ENCODE measurements at regions not wholly inside any gene's neighbourhood (a gene's known extent, or its start where the extent isn't known, plus 50 kb on each side); places are given as distances from the start of the nearest gene placed in this dataset.

- Histone ChIP-seq H3K4me2 (ENCODE audit: insufficient read depth in 1 of 2, low read depth in 2 of 2, low read length in 2 of 2) (no peak overlapping the region), H3K27me3 (replicated peaks in 1 of 4; ENCODE audit: control insufficient read depth in 3 of 4, extremely low read depth in 1 of 4, insufficient read depth in 3 of 4, low read length in 3 of 4) (no peaks in the 10 kb centered on the region), H4K5ac (ENCODE audit: insufficient read length, low read depth, low read length) (no peak overlapping the region), H3K4me3 (ENCODE audit: extremely low read depth in 1 of 4, insufficient read depth in 2 of 4, low read depth in 3 of 4, low read length in 4 of 4) (no peak overlapping the region), H3K56ac (replicated peaks; ENCODE audit: insufficient read length, low read depth, low read length) (no peak overlapping the region), H2BK12ac (ENCODE audit: low read depth, low read length) (no peak overlapping the region), H3K9me3 (ENCODE audit: insufficient read depth in 2 of 2, low read depth in 1 of 2, low read length in 1 of 2) (no peaks in the 10 kb centered on the region), H3K79me2 (ENCODE audit: control insufficient read depth in 1 of 2, insufficient read depth in 2 of 2, low read length in 2 of 2) (no peaks in the 10 kb centered on the region), H3K18ac (ENCODE audit: extremely low read depth, low read length) (no peak overlapping the region), H2BK15ac (ENCODE audit: low read length) (no peak overlapping the region), H3K4ac (replicated peaks; ENCODE audit: insufficient read length, low read depth, low read length) (no peak overlapping the region), H4K8ac (ENCODE audit: extremely low read depth, insufficient read depth, low read length) (no peak overlapping the region), H3K4me1 (replicated peaks in 1 of 4; ENCODE audit: control insufficient read depth in 3 of 4, insufficient read depth in 4 of 4, low read length in 3 of 4) (peaks cover 0 to 2% (median 0%) of the 10 kb centered on the region in 4 experiments; a peak in 2 of 7 replicates), H3K79me1 (ENCODE audit: low read depth, low read length) (no peaks in the 10 kb centered on the region), H3K27ac (ENCODE audit: low read depth, low read length) (no peak overlapping the region), H3K9ac (replicated peaks in 1 of 4; ENCODE audit: extremely low read depth in 1 of 4, low read depth in 3 of 4, low read length in 3 of 4) (no peak overlapping the region), H3K36me3 (ENCODE audit: control insufficient read depth in 2 of 4, insufficient read depth in 4 of 4, low read length in 3 of 4) (no peaks in the 10 kb centered on the region), H2BK20ac (ENCODE audit: low read length) (no peak overlapping the region), H2BK120ac (replicated peaks; ENCODE audit: low read depth, low read length) (no peak overlapping the region), H2BK5ac (ENCODE audit: low read depth, low read length) (no peak overlapping the region), H3K23ac (ENCODE audit: insufficient read length) (no peak overlapping the region), H3K14ac (ENCODE audit: insufficient read length) (no peak overlapping the region), H4K91ac (replicated peaks; ENCODE audit: insufficient read length, low read length) (no peak overlapping the region), H2AFZ (ENCODE audit: low read length) (no peak overlapping the region), H3K23me2 (ENCODE audit: low read depth, low read length) (no peaks in the 10 kb centered on the region), H2AK5ac (ENCODE audit: low read depth, low read length) (no peak overlapping the region), H4K20me1 (replicated peaks in 1 of 2; ENCODE audit: control insufficient read depth in 1 of 2, insufficient read depth in 2 of 2, low read length in 2 of 2) (no peaks in the 10 kb centered on the region)
- CTCF ChIA-PET (ENCODE audit: partially characterized antibody) = interaction anchor here (0.6 kb wide), 1 partner anchor 59 kb away, joined by 3 read pairs; no protein-coding TSS in a partner anchor
- TF ChIP-seq MAFK (IDR thresholded peaks at IDR 0.05; ENCODE audit: low read depth, low read length) = no peak
- no peak for TF ChIP-seq KDM1A (IDR thresholded peaks at IDR 0.05; ENCODE audit: borderline replicate concordance, low read length)
- no peak for TF ChIP-seq EZH2 (IDR thresholded peaks at IDR 0.05; ENCODE audit: low read depth, low read length, severe bottlenecking)
- no peak for TF ChIP-seq TAF1 (IDR thresholded peaks at IDR 0.05; ENCODE audit: low read depth, low read length)
- no peak for TF ChIP-seq RXRA (IDR thresholded peaks at IDR 0.05; ENCODE audit: insufficient read depth, low read depth, low read length)
- no peak for TF ChIP-seq ASH2L (IDR thresholded peaks at IDR 0.05; ENCODE audit: low read length)
- no peak for TF ChIP-seq TAF7 (optimal IDR thresholded peaks at IDR 0.05; ENCODE audit: borderline replicate concordance, low read depth, low read length)
- no peak for TF ChIP-seq POLR2AphosphoS5 (IDR thresholded peaks at IDR 0.05; ENCODE audit: low read depth, low read length)
- TF ChIP-seq TCF12 (IDR thresholded peaks at IDR 0.05; ENCODE audit: low read depth, low read length) = no peak
- TF ChIP-seq BRCA1 (IDR thresholded peaks at IDR 0.05; ENCODE audit: low read depth, low read length) = no peak
- no peak for TF ChIP-seq GTF2F1 (IDR thresholded peaks at IDR 0.05; ENCODE audit: borderline replicate concordance, low read depth, low read length)
- no peak for TF ChIP-seq HDAC2 (IDR thresholded peaks at IDR 0.05; ENCODE audit: borderline replicate concordance in 1 of 2, low read depth in 2 of 2, low read length in 2 of 2)
- TF ChIP-seq CHD2 (IDR thresholded peaks at IDR 0.05; ENCODE audit: low read length) = no peak
- no peak for TF ChIP-seq NANOG (IDR thresholded peaks at IDR 0.05; ENCODE audit: insufficient read depth, low read depth, low read length, poor library complexity, severe bottlenecking)
- no peak for TF ChIP-seq SP1 (IDR thresholded peaks at IDR 0.05; ENCODE audit: low read depth, low read length)
- 92% methylated on average over 5 of the region's 5 CpGs; no CpG with 5 or more reads in 1 of the 2 experiments for WGBS, 2 experiments (ENCODE audit: extremely low coverage in 1 of 2, insufficient coverage in 1 of 2, insufficient read length in 1 of 2, insufficient replicate concordance in 2 of 2, low coverage in 1 of 2, low lambda C conversion rate in 2 of 2, missing lambda C conversion rate in 1 of 2)
- DNase-seq (ENCODE audit: low read depth in 1 of 2, low spot score in 2 of 2) = no peak
- no peak for FAIRE-seq
- POLR2A ChIA-PET (ENCODE audit: partially characterized antibody) = interaction anchor here (0.7 kb wide), 1 partner anchor 20 kb away, joined by 3 read pairs; no protein-coding TSS in a partner anchor
Observed at GRCh38 chr18:76765649-76766048, 56.7 kb upstream of the ZNF236 start.

Data from H1 (cell line).